ENCODE measurements at regions not wholly inside any gene's neighbourhood (a gene's known extent, or its start where the extent isn't known, plus 50 kb on each side); places are given as distances from the start of the nearest gene placed in this dataset.

- no peak overlapping the region for H3K4me3 ChIP-seq (ENCODE audit: low read depth, low read length)
- WGBS: 82% methylated on average over 4 of the region's 4 CpGs
- DNase-seq (ENCODE audit: extremely low spot score): no peak
- no peaks in the 10 kb centered on the region for H3K36me3 ChIP-seq (ENCODE audit: insufficient read depth)
- H3K27ac ChIP-seq (ENCODE audit: low read depth): no peak overlapping the region
- H3K4me1 ChIP-seq (ENCODE audit: insufficient read depth): no peaks in the 10 kb centered on the region
Measured at GRCh38 chr4:123088501-123088900, 166.1 kb upstream of the NUDT6 start.

GRCh38 chr4:123090886-123091285 lies 168.5 kb upstream of the NUDT6 start:
- H3K4me3 ChIP-seq (ENCODE audit: low read depth, low read length): no peak overlapping the region
- 72% methylated on average over 2 of the region's 2 CpGs for WGBS
- H3K36me3 ChIP-seq (ENCODE audit: insufficient read depth): peaks cover 2% of the 10 kb centered on the region
- no peak for DNase-seq (ENCODE audit: extremely low spot score)
- H3K27ac ChIP-seq (ENCODE audit: low read depth): no peak overlapping the region
- no peaks in the 10 kb centered on the region for H3K4me1 ChIP-seq (ENCODE audit: insufficient read depth)

GRCh38 chr4:123092586-123092985 lies 170.2 kb upstream of the NUDT6 start:
- no peak for DNase-seq (ENCODE audit: extremely low spot score)
- WGBS: 98% methylated on average over 1 of the region's 1 CpG
- peaks cover 2% of the 10 kb centered on the region for H3K36me3 ChIP-seq (ENCODE audit: insufficient read depth)
- no peak overlapping the region for H3K4me3 ChIP-seq (ENCODE audit: low read depth, low read length)
- no peak overlapping the region for H3K27ac ChIP-seq (ENCODE audit: low read depth)
- no peaks in the 10 kb centered on the region for H3K4me1 ChIP-seq (ENCODE audit: insufficient read depth)

- H3K36me3 ChIP-seq (ENCODE audit: insufficient read depth): peaks cover 2% of the 10 kb centered on the region
- WGBS: 96% methylated on average over 3 of the region's 3 CpGs
- no peak for DNase-seq (ENCODE audit: extremely low spot score)
- H3K27ac ChIP-seq (ENCODE audit: low read depth): no peak overlapping the region
- H3K4me1 ChIP-seq (ENCODE audit: insufficient read depth): no peaks in the 10 kb centered on the region
- no peak overlapping the region for H3K4me3 ChIP-seq (ENCODE audit: low read depth, low read length)
Measured at GRCh38 chr4:123093236-123093635, 170.8 kb upstream of the NUDT6 start.

GRCh38 chr4:123096038-123096437 lies 173.6 kb upstream of the NUDT6 start:
- H3K4me3 ChIP-seq (ENCODE audit: low read depth, low read length): no peak overlapping the region
- no peak for DNase-seq (ENCODE audit: extremely low spot score)
- peaks cover 2% of the 10 kb centered on the region for H3K36me3 ChIP-seq (ENCODE audit: insufficient read depth)
- 71% methylated on average over 4 of the region's 4 CpGs for WGBS
- no peaks in the 10 kb centered on the region for H3K4me1 ChIP-seq (ENCODE audit: insufficient read depth)
- no peak overlapping the region for H3K27ac ChIP-seq (ENCODE audit: low read depth)

GRCh38 chr4:123102897-123103471 lies 180.6 kb upstream of the NUDT6 start:
- Histone ChIP-seq H3K27ac (ENCODE audit: low read depth) (no peak overlapping the region), H3K4me3 (ENCODE audit: low read depth, low read length) (no peak overlapping the region), H3K36me3 (ENCODE audit: insufficient read depth) (no peaks in the 10 kb centered on the region), H3K4me1 (ENCODE audit: insufficient read depth) (no peaks in the 10 kb centered on the region)
- 56% methylated on average over 3 of the region's 3 CpGs for WGBS
- no peak for DNase-seq (ENCODE audit: extremely low spot score)

GRCh38 chr4:123104310-123105025 lies 182.1 kb upstream of the NUDT6 start:
- Histone ChIP-seq H3K36me3 (ENCODE audit: insufficient read depth) (no peaks in the 10 kb centered on the region), H3K27ac (ENCODE audit: low read depth) (peak overlapping the region; percentile 23), H3K4me1 (ENCODE audit: insufficient read depth) (no peaks in the 10 kb centered on the region), H3K4me3 (ENCODE audit: low read depth, low read length) (no peak overlapping the region)
- WGBS: 51% methylated on average over 3 of the region's 3 CpGs
- DNase-seq (ENCODE audit: extremely low spot score): no peak

- DNase-seq (ENCODE audit: extremely low spot score): no peak
- Histone ChIP-seq H3K4me1 (ENCODE audit: insufficient read depth) (no peaks in the 10 kb centered on the region), H3K27ac (ENCODE audit: low read depth) (no peak overlapping the region), H3K4me3 (ENCODE audit: low read depth, low read length) (no peak overlapping the region), H3K36me3 (ENCODE audit: insufficient read depth) (no peaks in the 10 kb centered on the region)
- whole genome bisulfite sequencing: 84% methylated on average over 5 of the region's 5 CpGs
Measured at GRCh38 chr4:123105026-123105420, 182.6 kb upstream of the NUDT6 start.

GRCh38 chr4:123106747-123107146 lies 184.3 kb upstream of the NUDT6 start:
- Histone ChIP-seq H3K36me3 (ENCODE audit: insufficient read depth) (no peaks in the 10 kb centered on the region), H3K4me3 (ENCODE audit: low read depth, low read length) (no peak overlapping the region), H3K4me1 (ENCODE audit: insufficient read depth) (no peaks in the 10 kb centered on the region), H3K27ac (ENCODE audit: low read depth) (no peak overlapping the region)
- over 99% methylated on average over 8 of the region's 8 CpGs for WGBS
- DNase-seq (ENCODE audit: extremely low spot score): no peak

- 96% methylated on average over 16 of the region's 16 CpGs for WGBS
- Histone ChIP-seq H3K36me3 (ENCODE audit: insufficient read depth) (no peaks in the 10 kb centered on the region), H3K4me3 (ENCODE audit: low read depth, low read length) (no peak overlapping the region), H3K4me1 (ENCODE audit: insufficient read depth) (no peaks in the 10 kb centered on the region), H3K27ac (ENCODE audit: low read depth) (no peak overlapping the region)
- no peak for DNase-seq (ENCODE audit: extremely low spot score)
Measured at GRCh38 chr4:123107444-123108252, 185.3 kb upstream of the NUDT6 start.

- Histone ChIP-seq H3K4me3 (ENCODE audit: low read depth, low read length) (no peak overlapping the region), H3K27ac (ENCODE audit: low read depth) (no peak overlapping the region), H3K36me3 (ENCODE audit: insufficient read depth) (no peaks in the 10 kb centered on the region), H3K4me1 (ENCODE audit: insufficient read depth) (no peaks in the 10 kb centered on the region)
- no peak for DNase-seq (ENCODE audit: extremely low spot score)
- WGBS: 79% methylated on average over 2 of the region's 2 CpGs
Measured at GRCh38 chr4:123109139-123109538, 186.7 kb upstream of the NUDT6 start.

- 25% methylated on average over 1 of the region's 1 CpG for WGBS
- no peak for DNase-seq (ENCODE audit: extremely low spot score)
- Histone ChIP-seq H3K27ac (ENCODE audit: low read depth) (no peak overlapping the region), H3K4me3 (ENCODE audit: low read depth, low read length) (no peak overlapping the region), H3K4me1 (ENCODE audit: insufficient read depth) (no peaks in the 10 kb centered on the region), H3K36me3 (ENCODE audit: insufficient read depth) (no peaks in the 10 kb centered on the region)
Measured at GRCh38 chr4:123110147-123110546, 187.8 kb upstream of the NUDT6 start.

GRCh38 chr4:123110685-123111084 lies 188.3 kb upstream of the NUDT6 start:
- H3K4me1 ChIP-seq (ENCODE audit: insufficient read depth): no peaks in the 10 kb centered on the region
- no peak overlapping the region for H3K27ac ChIP-seq (ENCODE audit: low read depth)
- no peak for DNase-seq (ENCODE audit: extremely low spot score)
- WGBS: 59% methylated on average over 2 of the region's 2 CpGs
- H3K36me3 ChIP-seq (ENCODE audit: insufficient read depth): no peaks in the 10 kb centered on the region
- H3K4me3 ChIP-seq (ENCODE audit: low read depth, low read length): no peak overlapping the region

GRCh38 chr4:123113155-123113554 lies 190.8 kb upstream of the NUDT6 start:
- 37% methylated on average over 3 of the region's 3 CpGs for WGBS
- no peaks in the 10 kb centered on the region for H3K36me3 ChIP-seq (ENCODE audit: insufficient read depth)
- no peak for DNase-seq (ENCODE audit: extremely low spot score)
- H3K27ac ChIP-seq (ENCODE audit: low read depth): no peak overlapping the region
- no peaks in the 10 kb centered on the region for H3K4me1 ChIP-seq (ENCODE audit: insufficient read depth)
- H3K4me3 ChIP-seq (ENCODE audit: low read depth, low read length): no peak overlapping the region

All from urinary bladder (tissue), 3 donors.